H1 (cell line): ENCODE measurements at regions not wholly inside any gene's neighbourhood (a gene's known extent, or its start where the extent isn't known, plus 50 kb on each side); places are given as distances from the start of the nearest gene placed in this dataset.

Experiments
- HDAC6 ChIP-seq: IDR thresholded peaks from one replicate; pipeline ENCODE4 v1.7.1; 2012; ENCODE audit warnings: low read depth, mild to moderate bottlenecking, inconsistent platforms, low read length, moderate library complexity
- KDM4A ChIP-seq: IDR thresholded peaks from one replicate; pipeline ENCODE4 v1.7.1; 2012; ENCODE audit warnings: low read depth, mild to moderate bottlenecking, moderate library complexity, low read length, inconsistent platforms; ENCODE audit not compliant: severe bottlenecking
- SIN3A ChIP-seq, 2 experiments: IDR thresholded peaks in 1 of 2; conservative IDR thresholded peaks in 1 of 2; 2 replicates each; pipeline ENCODE4 v1.6.1; 2011 to 2012; ENCODE audit warnings: low read length in 2 of 2, improper control_type of control experiment in 1 of 2, low read depth in 1 of 2, mild to moderate bottlenecking in 1 of 2
- SP2 ChIP-seq: IDR thresholded peaks from 2 replicates; pipeline ENCODE4 v1.6.1; 2012; ENCODE audit warnings: mild to moderate bottlenecking, low read length, inconsistent platforms

DNA sequence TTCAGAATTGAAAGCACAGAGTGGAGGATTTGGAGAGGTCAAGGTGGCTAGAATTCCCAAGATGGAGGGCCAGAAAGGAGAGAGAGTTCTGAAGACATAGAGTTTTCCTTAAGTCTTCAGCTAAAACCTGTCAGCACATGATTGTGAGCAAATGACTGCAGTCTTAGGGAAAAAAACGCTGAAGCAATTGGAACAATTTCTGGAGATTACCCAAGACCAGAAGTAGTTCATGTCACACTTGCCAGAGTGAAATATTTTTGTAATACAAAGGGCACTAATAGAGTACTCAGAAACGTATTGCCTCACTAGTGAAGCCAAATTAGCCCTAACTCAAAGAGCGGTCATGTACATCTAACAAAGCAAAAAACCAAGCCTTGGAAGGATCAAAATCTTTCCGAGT, 541.3 kb upstream of the MARCKS start (continued):
- TF ChIP-seq SIN3A (conservative IDR thresholded peaks at IDR 0.05 in 1 of 2, IDR thresholded peaks at IDR 0.05 in 1 of 2; ENCODE audit: low read depth in 1 of 2, low read length in 2 of 2) (no peak), HDAC6 (no peak), SP2 (no peak), KDM4A (no peak)
